Fibroblast of pulmonary artery (primary cell): ENCODE measurements at regions not wholly inside any gene's neighbourhood (a gene's known extent, or its start where the extent isn't known, plus 50 kb on each side); places are given as distances from the start of the nearest gene placed in this dataset.

Source experiments
- DNase-seq: peaks from one replicate; pipeline ENCODE4 v3.0.0-alpha.2; 2010; ENCODE audit warnings: low read depth
- H3K4me3 ChIP-seq: replicated peaks from 2 replicates; pipeline ENCODE4 v1.5.1; 2011; ENCODE audit warnings: low read depth, mild to moderate bottlenecking, control low read depth, low read length, moderate library complexity
- CTCF ChIP-seq: IDR thresholded peaks from 2 replicates; pipeline ENCODE4 v1.5.1; 2011; ENCODE audit warnings: mild to moderate bottlenecking, control low read depth, low read length, inconsistent platforms; ENCODE audit errors: missing control alignments

GRCh38 chr2:237150186-237150585 is 64.5 kb downstream of the COPS8 start:
- H3K4me3 ChIP-seq: no peak overlapping the region
- no peak for DNase-seq
- no peak for TF ChIP-seq CTCF

GRCh38 chr2:237150831-237151375 is 65.2 kb downstream of the COPS8 start:
- no peak for DNase-seq
- no peak overlapping the region for H3K4me3 ChIP-seq
- TF ChIP-seq CTCF: no peak

- H3K4me3 ChIP-seq: no peak overlapping the region
- no peak for TF ChIP-seq CTCF
- DNase-seq: no peak
Measured at GRCh38 chr2:237152361-237152760, 66.7 kb downstream of the COPS8 start.

GRCh38 chr2:237153181-237153580 is 67.5 kb downstream of the COPS8 start:
- DNase-seq: no peak
- TF ChIP-seq CTCF: no peak
- no peak overlapping the region for H3K4me3 ChIP-seq

GRCh38 chr2:237154082-237154638 is 68.5 kb downstream of the COPS8 start:
- DNase-seq: peak; percentile 74
- TF ChIP-seq CTCF: peak; percentile 80
- no peak overlapping the region for H3K4me3 ChIP-seq

- no peak overlapping the region for H3K4me3 ChIP-seq
- no peak for TF ChIP-seq CTCF
- DNase-seq: no peak
Measured at GRCh38 chr2:237154884-237155851, 69.5 kb downstream of the COPS8 start.
